Activated gamma-delta T cell (primary cell): ENCODE measurements at regions not wholly inside any gene's neighbourhood (a gene's known extent, or its start where the extent isn't known, plus 50 kb on each side); places are given as distances from the start of the nearest gene placed in this dataset.
"Not testable (repeated sequence)": the region's sequence is repeated elsewhere in the genome, so short reads cannot be mapped to it uniquely, and the experiment has no call there.

Experiments
- DNase-seq: peaks from one replicate; lab custom pipeline; 2025; lab: John Stamatoyannopoulos, UW

DNA sequence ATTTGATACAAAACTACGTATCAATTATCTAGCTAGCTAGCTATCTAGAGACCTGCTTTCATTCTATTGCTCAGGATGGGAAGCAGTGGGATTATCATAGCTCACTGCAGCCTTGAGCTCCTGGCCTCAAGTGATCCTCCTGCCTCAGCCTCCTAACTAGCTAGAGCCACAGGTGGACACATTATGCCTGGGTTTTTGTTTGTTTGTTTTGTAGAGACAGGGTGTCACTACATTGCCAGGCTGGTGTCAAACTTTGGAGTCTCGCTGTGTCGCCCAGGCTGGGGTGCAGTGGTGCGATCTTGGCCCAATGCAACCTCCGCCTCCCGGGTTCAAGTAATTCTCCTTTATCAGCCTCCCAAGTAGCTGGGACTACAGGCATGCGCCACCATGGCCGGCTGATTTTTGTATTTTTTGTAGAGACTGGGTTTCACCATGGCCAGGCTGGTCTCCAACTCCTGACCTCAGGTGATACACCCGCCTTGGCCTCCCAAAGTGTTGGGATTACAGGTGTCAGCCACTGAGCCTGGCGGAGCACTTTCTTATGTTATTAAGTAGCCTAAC, 122.5 kb upstream of the FBXO28 start:
- not testable (repeated sequence) for DNase-seq

DNA sequence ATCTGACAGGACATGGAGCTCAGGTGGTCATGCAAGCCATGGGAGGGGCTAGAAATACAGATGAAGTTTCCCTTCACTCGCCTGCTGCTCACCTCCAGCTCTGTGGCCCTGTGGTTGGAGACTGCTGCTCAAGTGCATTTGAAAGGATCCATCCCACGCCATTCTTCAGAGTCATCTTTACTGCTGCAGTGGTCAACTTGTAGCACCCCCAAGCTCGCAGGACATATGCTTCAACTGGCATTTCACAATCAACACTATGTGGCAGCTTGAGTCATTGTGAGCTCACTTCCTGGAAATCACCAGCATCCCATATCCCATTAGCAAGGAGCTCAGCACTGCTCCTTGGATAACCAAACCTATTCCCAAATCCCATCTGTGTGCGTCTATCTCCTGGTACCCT, 116.2 kb upstream of the TP53BP2 start:
- DNase-seq = not testable (repeated sequence)

DNA sequence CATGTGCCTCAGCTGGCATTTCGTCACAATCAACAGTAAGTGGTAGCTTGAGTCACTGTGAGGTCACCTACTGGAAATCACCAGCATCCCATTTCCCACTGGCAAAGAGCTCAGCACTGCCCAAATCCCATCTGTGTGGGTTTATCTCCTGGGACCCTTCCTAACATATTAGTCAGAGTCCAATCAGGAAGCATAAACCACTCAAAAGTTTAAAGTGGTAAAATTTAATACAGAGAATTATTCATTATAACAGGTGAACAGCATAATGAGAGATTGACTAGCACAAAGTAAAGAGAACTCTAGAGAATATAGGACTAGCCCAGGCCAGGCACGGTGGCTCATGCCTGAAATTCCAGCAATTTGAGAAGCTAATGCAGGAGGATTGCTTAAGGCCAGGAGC, 107.1 kb upstream of the TP53BP2 start:
- not testable (repeated sequence) for DNase-seq

DNA sequence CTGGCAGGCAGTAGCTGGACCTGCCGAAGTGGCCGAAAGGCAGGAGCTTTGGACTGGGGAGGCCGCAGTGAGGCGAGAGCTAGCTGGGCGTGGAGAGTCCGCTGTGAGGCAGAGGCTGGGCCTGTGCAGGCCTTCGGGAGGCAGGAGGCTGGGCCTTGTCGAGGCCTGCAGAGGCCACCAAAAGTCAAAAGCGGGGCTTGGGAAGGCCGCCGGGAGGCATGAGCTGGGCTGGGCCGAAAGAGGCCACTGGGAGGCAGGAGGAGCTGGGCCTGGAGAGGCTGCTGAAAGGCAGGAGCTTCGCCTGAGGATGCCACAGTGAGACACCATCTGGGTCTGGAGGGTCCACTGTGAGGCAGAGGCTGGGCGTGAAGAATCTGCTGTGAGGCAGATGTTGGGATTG, 105.8 kb upstream of the TP53BP2 start:
- DNase-seq = not testable (repeated sequence)

DNA sequence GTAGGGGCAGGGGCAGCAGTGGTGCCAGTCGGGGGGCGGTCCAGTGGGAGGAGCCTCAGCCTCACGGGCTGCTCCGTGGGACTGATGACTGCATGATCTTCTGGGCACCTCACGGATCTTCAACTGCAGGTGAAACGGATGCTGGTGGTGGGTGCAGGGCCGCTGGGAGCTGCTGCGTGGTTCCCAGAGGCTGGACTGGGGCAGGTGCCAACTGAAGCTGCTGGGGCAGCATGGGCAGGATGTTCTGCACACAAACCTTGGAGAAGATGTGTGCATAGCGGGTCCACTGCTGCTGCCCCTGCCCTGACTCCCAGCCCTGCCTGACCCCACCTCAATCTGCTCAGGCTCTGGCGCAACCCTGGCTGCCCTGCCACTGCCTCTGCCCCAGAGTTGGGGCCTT, 104.2 kb upstream of the TP53BP2 start:
- not testable (repeated sequence) for DNase-seq

DNA sequence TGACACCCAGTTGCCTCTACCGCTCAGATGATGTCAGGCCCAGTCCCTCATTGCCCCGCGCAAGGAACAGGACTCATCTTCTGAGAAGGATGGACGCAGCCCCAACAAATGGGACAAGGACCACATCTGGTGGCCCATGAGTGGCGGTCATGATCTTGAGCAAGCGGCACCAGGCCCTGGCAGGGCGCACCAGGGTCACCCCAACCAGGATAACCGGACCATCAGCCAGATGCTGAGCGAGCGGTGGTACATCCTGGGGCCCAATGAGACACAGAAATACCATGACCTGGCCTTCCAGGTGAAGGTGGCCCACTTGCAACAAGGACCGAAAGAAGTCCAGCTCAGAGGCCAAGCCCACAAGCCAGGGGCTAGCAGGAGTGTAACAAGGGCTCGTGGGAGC, 102.3 kb upstream of the TP53BP2 start:
- DNase-seq = not testable (repeated sequence)

DNA sequence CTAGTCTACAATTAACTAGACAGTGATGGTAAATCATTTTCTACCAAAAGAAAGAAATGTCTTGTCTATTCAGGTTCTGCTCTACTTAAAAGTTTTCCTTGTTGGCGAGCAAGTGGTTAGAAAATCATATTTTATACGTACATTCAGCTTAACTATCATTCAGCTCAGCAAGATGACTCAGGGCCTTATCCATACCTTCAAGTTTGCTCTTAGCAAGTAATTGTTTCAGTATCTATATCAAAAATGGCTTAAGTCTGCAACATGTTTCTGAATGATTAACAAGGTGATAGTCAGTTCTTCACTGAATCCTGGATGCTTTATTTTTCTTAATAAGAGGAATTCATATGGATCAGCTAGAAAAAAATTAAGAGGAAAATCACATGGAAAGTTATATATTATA, 90.8 kb upstream of the TP53BP2 start:
- not testable (repeated sequence) for DNase-seq

DNA sequence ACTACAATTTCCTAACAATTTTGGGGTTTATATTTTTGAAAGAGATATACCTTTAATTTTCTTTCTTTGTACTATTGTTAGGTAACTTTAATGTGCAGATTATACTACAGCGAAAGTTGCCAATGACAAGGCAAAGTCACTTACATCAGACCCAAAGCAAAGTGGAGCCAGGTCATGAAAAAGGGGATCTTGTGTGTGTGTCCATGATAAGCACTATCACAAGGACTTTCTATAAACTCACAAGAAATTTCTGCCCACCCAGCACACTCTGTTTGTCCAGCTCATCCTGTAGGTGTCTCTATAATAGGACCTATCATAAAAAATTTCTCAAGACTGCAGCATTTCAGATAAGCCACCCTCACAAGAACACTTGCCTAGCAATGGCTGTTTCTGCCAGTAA, 85.7 kb upstream of the TP53BP2 start:
- not testable (repeated sequence) for DNase-seq

DNA sequence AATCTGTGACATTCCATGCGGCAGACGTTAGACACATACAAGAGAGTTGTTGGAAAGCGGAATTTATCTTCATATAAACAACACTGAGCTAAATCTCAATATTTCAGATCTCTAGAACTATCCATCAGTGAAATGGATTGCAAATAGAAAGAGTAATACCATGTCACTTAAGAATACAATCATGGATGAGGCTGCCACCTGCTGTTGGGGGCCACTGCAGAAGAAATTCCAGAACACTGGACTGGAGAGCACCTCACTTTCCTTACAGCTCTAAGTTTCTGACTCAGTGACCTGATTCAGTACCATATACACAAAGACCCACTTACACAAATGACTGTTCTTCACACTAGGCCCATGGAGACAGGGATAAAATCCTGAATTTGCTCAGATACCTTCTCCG, 75.1 kb upstream of the TP53BP2 start:
- DNase-seq = not testable (repeated sequence)

DNA sequence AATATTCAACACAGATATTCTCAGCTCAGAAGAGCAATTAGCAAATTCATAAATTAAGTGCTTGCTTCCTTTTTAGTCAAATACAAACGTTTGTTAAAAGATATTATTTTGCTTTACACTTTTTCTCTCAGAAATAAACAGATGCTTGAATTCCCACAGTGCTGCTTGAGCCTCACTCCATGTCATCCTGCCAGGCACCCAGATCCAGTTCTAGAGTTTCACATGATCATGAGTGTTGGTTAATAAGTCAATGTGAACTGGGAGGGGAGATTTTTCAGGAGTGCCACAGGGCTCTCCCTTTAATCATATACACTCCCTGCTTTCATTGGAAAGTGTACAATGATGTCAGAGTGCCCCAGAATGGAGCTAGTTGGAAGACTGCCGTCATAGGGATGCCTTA, 69.7 kb upstream of the TP53BP2 start:
- not testable (repeated sequence) for DNase-seq

DNA sequence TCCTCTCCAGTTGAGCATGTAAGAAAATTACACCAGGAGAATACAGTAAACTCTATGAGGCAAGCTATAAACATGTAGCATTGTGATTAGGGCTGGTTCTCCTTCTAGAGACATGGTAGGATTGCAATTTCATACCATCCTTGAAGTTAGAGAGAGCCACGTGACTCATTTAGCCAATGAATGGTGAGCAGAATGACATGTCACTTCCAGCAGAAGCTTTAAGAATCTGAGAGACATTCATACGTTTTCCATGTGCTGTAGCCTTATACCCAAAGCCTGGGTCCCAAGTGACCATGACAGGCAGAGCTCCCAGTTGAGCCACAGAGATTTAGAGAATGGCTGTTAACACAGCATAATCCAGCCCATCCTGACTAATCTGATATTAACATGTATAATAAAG, 68.0 kb upstream of the TP53BP2 start:
- DNase-seq = not testable (repeated sequence)

DNA sequence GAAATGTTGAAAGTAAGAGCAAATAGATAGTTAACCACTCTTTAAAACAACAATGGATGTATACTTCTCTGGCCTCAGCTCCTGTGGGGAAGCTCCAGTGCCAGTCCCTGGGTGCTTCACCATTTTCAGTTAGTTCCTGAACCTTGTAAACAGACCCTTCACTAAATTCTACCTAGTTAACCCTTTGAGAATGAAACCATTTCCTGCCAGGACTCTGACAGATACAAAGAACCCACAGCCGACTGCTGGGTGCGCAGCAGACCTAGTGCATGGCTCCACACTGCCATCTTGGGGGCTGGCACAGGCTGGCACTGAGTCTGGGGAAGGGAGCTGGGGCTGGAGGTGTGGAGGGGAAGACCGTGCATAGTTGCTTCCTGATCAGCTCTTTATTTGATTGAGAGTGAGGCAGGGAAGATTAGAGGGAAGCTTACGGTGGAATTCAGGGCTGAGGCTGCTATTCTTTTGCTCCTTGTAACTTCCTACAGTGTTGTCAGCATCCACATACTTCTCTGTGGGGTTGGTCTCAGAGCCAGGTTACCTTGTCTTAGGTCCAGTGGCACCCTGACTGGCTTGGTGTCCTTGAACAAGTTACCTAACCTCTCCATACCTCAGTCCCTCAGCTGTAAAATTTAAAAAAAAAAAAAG, 62.3 kb upstream of the TP53BP2 start:
- DNase-seq = not testable (repeated sequence)

DNA sequence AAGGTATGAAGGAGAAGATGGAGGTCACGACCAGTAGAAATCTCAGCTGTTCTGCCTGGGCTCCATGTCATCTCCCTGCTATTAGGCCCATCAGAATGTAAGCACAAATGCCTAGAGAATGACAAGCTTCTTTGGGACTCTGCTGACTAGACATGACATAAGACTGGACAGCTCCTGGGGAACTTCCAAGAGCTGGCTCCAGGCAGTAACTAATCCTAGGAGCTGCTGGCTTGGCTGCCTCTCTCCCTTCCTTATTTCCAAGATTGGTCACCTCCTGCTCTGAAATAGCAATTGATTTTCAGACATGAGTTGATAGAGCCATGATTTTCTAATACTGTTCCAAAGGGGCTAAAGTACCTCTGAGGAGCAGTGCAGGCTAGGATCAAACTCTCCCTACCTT, 57.5 kb upstream of the TP53BP2 start:
- DNase-seq = not testable (repeated sequence)

DNA sequence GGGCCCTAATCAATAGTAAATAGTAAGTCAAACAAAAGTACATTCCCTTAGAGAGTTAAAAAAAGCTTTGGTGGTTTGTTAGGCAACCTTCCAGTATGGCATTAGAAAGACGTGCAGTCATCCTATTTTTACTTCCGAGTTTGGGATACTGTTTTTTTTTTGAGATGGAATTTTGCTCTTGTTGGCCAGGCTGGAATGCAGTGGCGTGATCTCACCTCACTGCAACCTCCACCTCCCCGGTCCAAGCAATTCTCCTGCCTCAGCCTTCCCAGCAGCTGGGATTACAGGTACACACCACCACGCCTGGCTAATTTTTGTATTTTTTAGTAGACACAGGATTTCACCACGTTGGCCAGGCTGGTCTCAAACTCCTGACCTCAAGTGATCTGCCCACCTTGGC, 54.0 kb upstream of the TP53BP2 start:
- DNase-seq = not testable (repeated sequence)

DNA sequence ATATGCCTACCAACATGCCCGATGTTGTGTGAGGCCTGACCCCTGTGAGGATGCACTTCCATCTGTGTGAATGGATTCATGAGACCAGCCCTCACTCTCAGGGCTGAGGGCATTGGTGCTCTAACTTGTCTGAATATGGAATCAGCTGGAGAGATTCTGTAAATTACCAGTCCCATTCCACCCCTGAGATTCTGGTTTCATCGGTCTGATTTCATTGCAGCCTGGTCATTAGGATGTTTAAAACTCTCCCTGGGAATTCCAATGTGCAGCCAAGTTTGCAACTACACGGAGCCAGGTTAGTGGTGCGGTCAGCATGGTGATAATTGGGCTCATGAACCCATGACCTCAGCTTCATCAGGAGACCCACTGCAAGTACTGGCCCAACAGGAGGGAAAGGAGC, 51.4 kb upstream of the TP53BP2 start:
- not testable (repeated sequence) for DNase-seq

DNA sequence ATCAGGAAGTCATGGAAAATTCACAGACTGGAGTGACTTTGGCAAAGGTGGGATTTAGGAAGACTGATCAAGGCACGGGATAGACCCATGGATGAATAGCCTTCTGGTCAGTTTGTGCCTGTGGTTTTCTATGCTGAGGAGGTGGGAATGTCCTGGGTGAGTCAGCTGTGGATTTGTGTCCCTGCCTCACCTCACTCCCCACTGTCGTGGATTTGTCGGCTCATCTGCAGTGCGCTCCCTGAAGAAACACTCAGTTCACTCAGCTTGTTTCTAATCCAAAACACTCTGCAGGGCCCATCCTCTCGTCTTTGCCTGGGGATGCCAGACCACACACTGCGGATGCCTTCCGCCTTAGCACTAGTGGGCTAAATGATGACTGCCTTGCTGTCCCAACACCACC, 50.2 kb upstream of the TP53BP2 start:
- not testable (repeated sequence) for DNase-seq
